GM19468 (cell line): ENCODE measurements at regions not wholly inside any gene's neighbourhood (a gene's known extent, or its start where the extent isn't known, plus 50 kb on each side); places are given as distances from the start of the nearest gene placed in this dataset.
"Not testable (repeated sequence)": the region's sequence is repeated elsewhere in the genome, so short reads cannot be mapped to it uniquely, and the experiment has no call there.

Experiments
- ATAC-seq: cut with Tn5 transposase; IDR thresholded peaks from one replicate; pipeline ENCODE4 v1.9.1; 2021; ENCODE audit warnings: mild to moderate bottlenecking, moderate library complexity, moderate number of reproducible peaks; ENCODE audit not compliant: unreplicated experiment; ENCODE audit errors: extremely low read depth

GRCh38 chr3:5579946-5580345 lies 392.4 kb downstream of the EDEM1 start:
- ATAC-seq: no peak

GRCh38 chr3:5580826-5581225 lies 393.3 kb downstream of the EDEM1 start:
- ATAC-seq: no peak

- ATAC-seq: no peak
Observed at GRCh38 chr3:5581743-5582142, 394.2 kb downstream of the EDEM1 start.

- ATAC-seq: no peak
Observed at GRCh38 chr3:5583920-5584319, 396.4 kb downstream of the EDEM1 start.

- ATAC-seq: no peak
Observed at GRCh38 chr3:5585085-5585484, 397.6 kb downstream of the EDEM1 start.

GRCh38 chr3:5606884-5607472 lies 419.5 kb downstream of the EDEM1 start:
- ATAC-seq: no peak

GRCh38 chr3:5607581-5607980 lies 420.1 kb downstream of the EDEM1 start:
- ATAC-seq: no peak

- ATAC-seq: not testable (repeated sequence)
Observed at GRCh38 chr3:5608971-5609370, 421.5 kb downstream of the EDEM1 start.

GRCh38 chr3:5613599-5613998 lies 426.1 kb downstream of the EDEM1 start:
- no peak for ATAC-seq

- ATAC-seq: no peak
Observed at GRCh38 chr3:5616873-5617272, 429.4 kb downstream of the EDEM1 start.

- no peak for ATAC-seq
Observed at GRCh38 chr3:5618170-5618569, 430.7 kb downstream of the EDEM1 start.

- ATAC-seq: no peak
Observed at GRCh38 chr3:5630406-5630805, 442.9 kb downstream of the EDEM1 start.

- ATAC-seq: no peak
Observed at GRCh38 chr3:5633960-5634359, 446.5 kb downstream of the EDEM1 start.

GRCh38 chr3:5634411-5634810 lies 446.9 kb downstream of the EDEM1 start:
- no peak for ATAC-seq

- ATAC-seq: no peak
Observed at GRCh38 chr3:5635746-5636145, 448.2 kb downstream of the EDEM1 start.

- ATAC-seq: no peak
Observed at GRCh38 chr3:5638550-5638949, 451.0 kb downstream of the EDEM1 start.

- ATAC-seq: no peak
Observed at GRCh38 chr3:5644773-5645670, 457.5 kb downstream of the EDEM1 start.

- no peak for ATAC-seq
Observed at GRCh38 chr3:5645692-5646410, 458.3 kb downstream of the EDEM1 start.

GRCh38 chr3:5650303-5650702 lies 462.8 kb downstream of the EDEM1 start:
- ATAC-seq: no peak

- ATAC-seq: no peak
Observed at GRCh38 chr3:5651351-5651750, 463.8 kb downstream of the EDEM1 start.
